ENCODE measurements at regions not wholly inside any gene's neighbourhood (a gene's known extent, or its start where the extent isn't known, plus 50 kb on each side); places are given as distances from the start of the nearest gene placed in this dataset.

DNA sequence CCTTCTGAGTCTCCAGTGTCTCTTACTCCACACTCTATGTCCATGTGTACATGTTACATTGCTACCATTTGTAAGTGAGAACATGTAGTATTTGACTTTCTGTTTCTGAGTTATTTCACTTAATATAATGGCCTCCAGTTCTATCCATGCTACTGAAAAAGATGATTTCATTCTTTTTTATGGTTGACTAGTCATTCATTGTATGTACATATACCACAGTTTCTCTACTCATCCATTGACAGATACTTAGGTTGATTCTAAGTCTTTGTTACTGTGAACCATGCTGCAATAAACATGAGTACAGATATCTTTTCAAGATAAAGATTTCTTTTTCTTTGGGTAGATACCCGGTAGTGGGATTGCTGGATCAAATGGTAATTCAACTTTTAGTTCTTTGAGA, 107.1 kb upstream of the CHD1 start:
- TF ChIP-seq, protein P1, sequence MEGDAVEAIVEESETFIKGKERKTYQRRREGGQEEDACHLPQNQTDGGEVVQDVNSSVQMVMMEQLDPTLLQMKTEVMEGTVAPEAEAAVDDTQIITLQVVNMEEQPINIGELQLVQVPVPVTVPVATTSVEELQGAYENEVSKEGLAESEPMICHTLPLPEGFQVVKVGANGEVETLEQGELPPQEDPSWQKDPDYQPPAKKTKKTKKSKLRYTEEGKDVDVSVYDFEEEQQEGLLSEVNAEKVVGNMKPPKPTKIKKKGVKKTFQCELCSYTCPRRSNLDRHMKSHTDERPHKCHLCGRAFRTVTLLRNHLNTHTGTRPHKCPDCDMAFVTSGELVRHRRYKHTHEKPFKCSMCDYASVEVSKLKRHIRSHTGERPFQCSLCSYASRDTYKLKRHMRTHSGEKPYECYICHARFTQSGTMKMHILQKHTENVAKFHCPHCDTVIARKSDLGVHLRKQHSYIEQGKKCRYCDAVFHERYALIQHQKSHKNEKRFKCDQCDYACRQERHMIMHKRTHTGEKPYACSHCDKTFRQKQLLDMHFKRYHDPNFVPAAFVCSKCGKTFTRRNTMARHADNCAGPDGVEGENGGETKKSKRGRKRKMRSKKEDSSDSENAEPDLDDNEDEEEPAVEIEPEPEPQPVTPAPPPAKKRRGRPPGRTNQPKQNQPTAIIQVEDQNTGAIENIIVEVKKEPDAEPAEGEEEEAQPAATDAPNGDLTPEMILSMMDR (conservative IDR thresholded peaks at IDR 0.05 in 1 of 2, IDR thresholded peaks at IDR 0.05 in 1 of 2; ENCODE audit: low read depth in 1 of 2, low read length in 2 of 2): no peak
- TF ChIP-seq EZH2 (IDR thresholded peaks at IDR 0.05; ENCODE audit: low read length, missing control alignments): no peak

Data from fibroblast of lung (primary cell).